Spleen (tissue), 11 donors: ENCODE measurements at regions not wholly inside any gene's neighbourhood (a gene's known extent, or its start where the extent isn't known, plus 50 kb on each side); places are given as distances from the start of the nearest gene placed in this dataset.

Experiments used
- DNase-seq: peaks from one replicate; pipeline ENCODE4 v3.0.0-alpha.2; 2020
- H3K27ac ChIP-seq, 8 donors: fragments of 200-600 bp; sonication (generic) in 7 of 8; 1 replicate in 4 of 8; 2 replicates in 4 of 8; pipeline versions ENCODE4 v1.5.0 to v1.8.0; 2016 to 2021; ENCODE audit warnings: inconsistent platforms in 4 of 8, mild to moderate bottlenecking in 4 of 8, moderate library complexity in 1 of 8
- H3K27me3 ChIP-seq, 7 donors: fragments of 200-600 bp; sonication (generic) in 6 of 7; replicated peaks in 1 of 7; 1 replicate in 4 of 7; 2 replicates in 3 of 7; pipeline versions ENCODE4 v1.5.0 to v1.8.0; 2016 to 2021; ENCODE audit warnings: inconsistent platforms in 3 of 7, mild to moderate bottlenecking in 1 of 7
- H3K36me3 ChIP-seq, 6 donors: fragments of 200-600 bp; sonication (generic) in 5 of 6; 1 replicate in 4 of 6; 2 replicates in 2 of 6; pipeline versions ENCODE4 v1.5.0 to v1.8.0; 2016 to 2021; ENCODE audit warnings: inconsistent platforms in 2 of 6
- H3K4me1 ChIP-seq, 6 donors: fragments of 200-600 bp; sonication (generic) in 5 of 6; 1 replicate in 3 of 6; 2 replicates in 3 of 6; pipeline versions ENCODE4 v1.5.0 to v1.8.0; 2016 to 2021; ENCODE audit warnings: inconsistent platforms in 3 of 6
- H3K4me3 ChIP-seq, 8 donors: fragments of 200-600 bp; sonication (generic) in 7 of 8; 1 replicate in 4 of 8; 2 replicates in 4 of 8; pipeline versions ENCODE4 v1.5.0 to v1.8.0; 2016 to 2021; ENCODE audit warnings: inconsistent platforms in 4 of 8, mild to moderate bottlenecking in 4 of 8, moderate library complexity in 2 of 8
- H3K9me3 ChIP-seq, 8 donors: fragments of 200-600 bp; sonication (generic) in 7 of 8; 1 replicate in 4 of 8; 2 replicates in 4 of 8; pipeline versions ENCODE4 v1.5.0 to v1.8.0; 2016 to 2021; ENCODE audit warnings: inconsistent platforms in 4 of 8
- CTCF ChIP-seq, 11 experiments: fragments of 200-600 bp in 7 of 11; fragments of 450-650 bp in 4 of 11; sonication (generic) in 4 of 11; IDR thresholded peaks in 8 of 11; conservative IDR thresholded peaks in 3 of 11; 1 replicate in 7 of 11; 2 replicates in 4 of 11; pipeline versions ENCODE4 v1.4.0 to v1.8.0; 2016 to 2021; ENCODE audit warnings: antibody characterized with exemption in 11 of 11, inconsistent platforms in 4 of 11, mild to moderate bottlenecking in 1 of 11
- POLR2A ChIP-seq, 3 donors: fragments of 450-650 bp; IDR thresholded peaks; one replicate each; pipeline ENCODE4 v1.5.1; 2017; ENCODE audit warnings: antibody characterized with exemption in 3 of 3, mild to moderate bottlenecking in 1 of 3
- POLR2AphosphoS5 ChIP-seq, 3 donors: sonication (generic); formaldehyde crosslinking; IDR thresholded peaks; one replicate each; pipeline ENCODE4 v1.5.1; 2017; ENCODE audit warnings: antibody characterized with exemption in 3 of 3
- WGBS, 5 donors: extraction: QIAGEN DNeasy Blood & Tissue Kit in 3 of 5; methylation state at CpG; one replicate each; pipeline versions ENCODE4 v1.1.5 to v1.1.7; 2013 to 2018; 5-methylcytosine and 5-hydroxymethylcytosine counted together
- intact Hi-C: fragments of 100-400 bp; cut with DNase I; formaldehyde crosslinking; loops from one replicate; pipeline ENCODE4 v1.15.0; 2023; ENCODE audit warnings: low total_unique reads
- donor health status: healthy with polysubstance abuse.
- donor health status: DM: no; HTN: no; CAD: no; lungs with moderate emphysema.
- donor health status: DM: no; HTN: no; CAD: no.
- donor health status: Bipolar disorder and iron deficiency.
- donor health status: healthy.
- donor health status: DM: no; HTN: no; CAD: no.
- donor health status: DM: yes; HTN: yes; CAD: no.

- intact Hi-C loops = no loop called here
- no peaks in the 10 kb centered on the region for H3K9me3 ChIP-seq
- H3K4me1 ChIP-seq = peaks cover 0 to 17% (median 11%) of the 10 kb centered on the region in 6 donors
- H3K27ac ChIP-seq = no peak overlapping the region
- peaks cover 0 to 30% (median 0%) of the 10 kb centered on the region in 7 donors for H3K27me3 ChIP-seq
- TF ChIP-seq CTCF (IDR thresholded peaks at IDR 0.05 in 8 of 11, conservative IDR thresholded peaks at IDR 0.05 in 3 of 11) = no peak
- TF ChIP-seq POLR2AphosphoS5 (IDR thresholded peaks at IDR 0.05) = no peak
- TF ChIP-seq POLR2A (IDR thresholded peaks at IDR 0.05) = no peak
- DNase-seq = no peak
- 77 to 91% (median 87%) methylated on average over 3 of the region's 3 CpGs for WGBS, 5 donors
- H3K4me3 ChIP-seq = no peak overlapping the region
- no peaks in the 10 kb centered on the region for H3K36me3 ChIP-seq
Measured at GRCh38 chr11:123265951-123266350, 70.9 kb upstream of the CLMP start.

- H3K36me3 ChIP-seq = no peaks in the 10 kb centered on the region
- no peak for DNase-seq
- no peak overlapping the region for H3K4me3 ChIP-seq
- intact Hi-C loops = no loop called here
- H3K9me3 ChIP-seq = peaks cover 0 to 4% (median 0%) of the 10 kb centered on the region in 8 donors
- H3K4me1 ChIP-seq = peaks cover 0 to 20% (median 13%) of the 10 kb centered on the region in 6 donors
- peaks cover 0 to 35% (median 0%) of the 10 kb centered on the region in 7 donors for H3K27me3 ChIP-seq
- 8 to 23% (median 14%) methylated on average over 3 of the region's 3 CpGs for WGBS, 5 donors
- TF ChIP-seq POLR2A (IDR thresholded peaks at IDR 0.05) (no peak), POLR2AphosphoS5 (IDR thresholded peaks at IDR 0.05) (no peak), CTCF (IDR thresholded peaks at IDR 0.05 in 8 of 11, conservative IDR thresholded peaks at IDR 0.05 in 3 of 11) (no peak)
- peak overlapping the region in 1 of 8 donors; percentile 18 for H3K27ac ChIP-seq
Measured at GRCh38 chr11:123264431-123264780, 69.4 kb upstream of the CLMP start.

- peak; percentile 15 to 90 (median 76) for TF ChIP-seq CTCF (IDR thresholded peaks at IDR 0.05 in 8 of 11, conservative IDR thresholded peaks at IDR 0.05 in 3 of 11)
- no peak for TF ChIP-seq POLR2A (IDR thresholded peaks at IDR 0.05)
- peak in 2 of 3 donors; percentile 14 to 29 for TF ChIP-seq POLR2AphosphoS5 (IDR thresholded peaks at IDR 0.05)
- Histone ChIP-seq H3K4me3 (peak overlapping the region in 3 of 8 donors; percentile 2 to 51 (median 21)), H3K27me3 (peaks cover 0 to 35% (median 0%) of the 10 kb centered on the region in 7 donors), H3K36me3 (no peaks in the 10 kb centered on the region), H3K4me1 (peaks cover 0 to 20% (median 11%) of the 10 kb centered on the region in 6 donors), H3K27ac (peak overlapping the region in 1 of 8 donors; percentile 26), H3K9me3 (peaks cover 0 to 21% (median 10%) of the 10 kb centered on the region in 8 donors)
- intact Hi-C loops = no loop called here
- 23 to 30% (median 25%) methylated on average over 25 of the region's 25 CpGs for WGBS, 5 donors
- peak; percentile 91 for DNase-seq
Measured at GRCh38 chr11:123261345-123262106, 66.5 kb upstream of the CLMP start.

- Histone ChIP-seq H3K36me3 (no peaks in the 10 kb centered on the region), H3K4me1 (peaks cover 0 to 20% (median 11%) of the 10 kb centered on the region in 6 donors), H3K27ac (no peak overlapping the region), H3K27me3 (peaks cover 0 to 35% (median 0%) of the 10 kb centered on the region in 7 donors), H3K4me3 (no peak overlapping the region), H3K9me3 (peaks cover 0 to 21% (median 10%) of the 10 kb centered on the region in 8 donors)
- intact Hi-C loops = no loop called here
- 53 to 85% (median 73%) methylated on average over 4 of the region's 4 CpGs for WGBS, 5 donors
- no peak for TF ChIP-seq POLR2A (IDR thresholded peaks at IDR 0.05)
- no peak for TF ChIP-seq CTCF (IDR thresholded peaks at IDR 0.05 in 8 of 11, conservative IDR thresholded peaks at IDR 0.05 in 3 of 11)
- no peak for TF ChIP-seq POLR2AphosphoS5 (IDR thresholded peaks at IDR 0.05)
- DNase-seq = no peak
Measured at GRCh38 chr11:123260511-123261211, 65.6 kb upstream of the CLMP start.
